ENCODE measurements at regions not wholly inside any gene's neighbourhood (a gene's known extent, or its start where the extent isn't known, plus 50 kb on each side); places are given as distances from the start of the nearest gene placed in this dataset.

DNA sequence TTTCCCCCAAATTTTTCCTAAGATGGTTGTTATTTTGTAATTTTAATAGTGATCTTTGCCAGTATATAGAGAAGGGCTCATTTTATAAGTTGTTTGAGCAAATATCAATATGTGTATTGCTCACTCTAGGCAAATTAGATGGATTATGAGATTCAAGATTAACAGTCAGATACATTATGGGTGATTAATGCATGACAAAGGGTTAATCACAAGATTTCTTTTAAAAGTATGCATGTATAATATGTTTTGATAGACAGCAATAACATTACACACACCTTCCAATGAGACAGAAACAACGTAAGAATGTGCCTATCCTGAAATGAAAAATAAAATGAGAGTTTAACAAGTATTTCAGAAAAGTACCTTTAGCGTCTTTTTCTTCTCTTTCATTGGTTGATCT, 547.6 kb upstream of the AGTR1 start:
- Histone ChIP-seq H3K4me1 (ENCODE audit: insufficient read depth, low read length) (no peaks in the 10 kb centered on the region), H3K4me3 (ENCODE audit: low read length) (no peak overlapping the region), H3K36me3 (ENCODE audit: insufficient read depth, low read length) (no peaks in the 10 kb centered on the region), H3K9me3 (ENCODE audit: control insufficient read depth in 1 of 2, insufficient read depth in 1 of 2, low read length in 2 of 2) (no peaks in the 10 kb centered on the region), H3K27ac (ENCODE audit: low read depth in 1 of 2, low read length in 2 of 2) (no peak overlapping the region), H3K27me3 (ENCODE audit: control insufficient read depth in 1 of 2, insufficient read depth in 2 of 2, low read length in 2 of 2) (no peaks in the 10 kb centered on the region)
- ATAC-seq (ENCODE audit: poor library complexity) (no peak), DNase-seq (no peak)
- Mint-ChIP-seq H3K27me3 (no peaks in the 10 kb centered on the region), H3K27ac (no peak overlapping the region), H3K4me3 (no peak overlapping the region), H3K9me3 (peaks cover 4% of the 10 kb centered on the region), H3K4me1 (ENCODE audit: low read depth) (no peaks in the 10 kb centered on the region), H3K36me3 (ENCODE audit: low read depth) (no peaks in the 10 kb centered on the region)
- POLR2A ChIA-PET, result no interaction called here
- TF ChIP-seq, protein P1, sequence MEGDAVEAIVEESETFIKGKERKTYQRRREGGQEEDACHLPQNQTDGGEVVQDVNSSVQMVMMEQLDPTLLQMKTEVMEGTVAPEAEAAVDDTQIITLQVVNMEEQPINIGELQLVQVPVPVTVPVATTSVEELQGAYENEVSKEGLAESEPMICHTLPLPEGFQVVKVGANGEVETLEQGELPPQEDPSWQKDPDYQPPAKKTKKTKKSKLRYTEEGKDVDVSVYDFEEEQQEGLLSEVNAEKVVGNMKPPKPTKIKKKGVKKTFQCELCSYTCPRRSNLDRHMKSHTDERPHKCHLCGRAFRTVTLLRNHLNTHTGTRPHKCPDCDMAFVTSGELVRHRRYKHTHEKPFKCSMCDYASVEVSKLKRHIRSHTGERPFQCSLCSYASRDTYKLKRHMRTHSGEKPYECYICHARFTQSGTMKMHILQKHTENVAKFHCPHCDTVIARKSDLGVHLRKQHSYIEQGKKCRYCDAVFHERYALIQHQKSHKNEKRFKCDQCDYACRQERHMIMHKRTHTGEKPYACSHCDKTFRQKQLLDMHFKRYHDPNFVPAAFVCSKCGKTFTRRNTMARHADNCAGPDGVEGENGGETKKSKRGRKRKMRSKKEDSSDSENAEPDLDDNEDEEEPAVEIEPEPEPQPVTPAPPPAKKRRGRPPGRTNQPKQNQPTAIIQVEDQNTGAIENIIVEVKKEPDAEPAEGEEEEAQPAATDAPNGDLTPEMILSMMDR (IDR thresholded peaks at IDR 0.05), result no peak
- CTCF ChIA-PET, result no interaction called here
- intact Hi-C loops (cut with DNase I, micrococcal nuclease), result no loop called here

DNA sequence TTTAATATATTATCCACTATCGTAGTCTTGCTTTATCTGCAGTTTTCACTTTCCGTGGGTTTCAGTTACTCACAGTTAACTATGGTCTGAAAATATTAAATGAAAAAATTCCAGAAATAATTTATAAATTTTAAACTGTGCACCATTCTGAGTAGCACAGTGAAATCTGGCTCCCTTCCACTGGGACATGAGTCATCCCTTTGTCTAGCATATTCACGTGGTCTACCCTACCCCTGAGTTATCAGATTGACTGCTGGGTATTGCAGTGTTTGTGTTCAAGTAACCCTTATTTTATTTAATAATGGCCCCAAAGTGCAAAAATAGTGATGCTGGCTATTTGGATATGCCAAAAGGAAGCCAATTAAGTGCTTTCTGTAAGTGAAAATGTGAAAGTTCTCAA, 539.5 kb upstream of the AGTR1 start:
- DNase-seq (no peak), ATAC-seq (ENCODE audit: poor library complexity) (no peak)
- H3K27ac ChIP-seq (ENCODE audit: low read depth in 1 of 2, low read length in 2 of 2), result no peak overlapping the region
- no peaks in the 10 kb centered on the region for H3K4me1 Mint-ChIP-seq (ENCODE audit: low read depth)
- H3K27me3 Mint-ChIP-seq, result no peaks in the 10 kb centered on the region
- H3K9me3 Mint-ChIP-seq, result peaks cover 4% of the 10 kb centered on the region
- H3K4me3 ChIP-seq (ENCODE audit: low read length), result no peak overlapping the region
- no peaks in the 10 kb centered on the region for H3K27me3 ChIP-seq (ENCODE audit: control insufficient read depth in 1 of 2, insufficient read depth in 2 of 2, low read length in 2 of 2)
- H3K36me3 ChIP-seq (ENCODE audit: insufficient read depth, low read length), result no peaks in the 10 kb centered on the region
- ChIA-PET CTCF (no interaction called here), POLR2A (no interaction called here)
- TF ChIP-seq, protein P1 (IDR thresholded peaks at IDR 0.05), result no peak
- H3K27ac Mint-ChIP-seq, result no peak overlapping the region
- H3K4me3 Mint-ChIP-seq, result no peak overlapping the region
- H3K9me3 ChIP-seq (ENCODE audit: control insufficient read depth in 1 of 2, insufficient read depth in 1 of 2, low read length in 2 of 2), result no peaks in the 10 kb centered on the region
- no peaks in the 10 kb centered on the region for H3K36me3 Mint-ChIP-seq (ENCODE audit: low read depth)
- intact Hi-C loops (cut with DNase I, micrococcal nuclease), result no loop called here
- no peaks in the 10 kb centered on the region for H3K4me1 ChIP-seq (ENCODE audit: insufficient read depth, low read length)

DNA sequence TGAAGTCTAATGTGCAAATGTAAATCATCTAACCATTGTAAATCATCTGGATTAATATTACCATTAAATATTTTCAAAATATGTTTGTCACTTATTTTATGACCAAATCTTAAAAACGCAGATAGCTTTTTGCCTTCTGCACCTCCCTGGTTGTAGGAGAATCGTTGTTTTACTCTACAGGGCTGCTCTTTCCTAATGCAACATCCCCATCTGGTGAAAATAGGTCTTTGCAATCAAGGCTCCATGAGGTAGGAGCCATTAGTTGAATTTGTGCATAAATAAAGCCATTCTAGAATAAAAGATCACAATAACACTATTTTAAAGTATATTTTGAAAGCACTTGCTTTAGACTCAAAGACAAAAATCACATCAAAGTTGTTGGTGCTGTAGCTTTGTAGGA, 535.6 kb upstream of the AGTR1 start:
- intact Hi-C loops (cut with DNase I, micrococcal nuclease), result no loop called here
- Mint-ChIP-seq H3K27ac (no peak overlapping the region), H3K4me1 (ENCODE audit: low read depth) (no peaks in the 10 kb centered on the region), H3K4me3 (no peak overlapping the region), H3K9me3 (peaks cover 5% of the 10 kb centered on the region), H3K27me3 (no peaks in the 10 kb centered on the region), H3K36me3 (ENCODE audit: low read depth) (no peaks in the 10 kb centered on the region)
- ATAC-seq (ENCODE audit: poor library complexity) (no peak), DNase-seq (no peak)
- Histone ChIP-seq H3K4me1 (ENCODE audit: insufficient read depth, low read length) (no peaks in the 10 kb centered on the region), H3K4me3 (ENCODE audit: low read length) (no peak overlapping the region), H3K27ac (ENCODE audit: low read depth in 1 of 2, low read length in 2 of 2) (no peak overlapping the region), H3K36me3 (ENCODE audit: insufficient read depth, low read length) (no peaks in the 10 kb centered on the region), H3K9me3 (ENCODE audit: control insufficient read depth in 1 of 2, insufficient read depth in 1 of 2, low read length in 2 of 2) (peaks cover 0 to 3% of the 10 kb centered on the region in 2 experiments), H3K27me3 (ENCODE audit: control insufficient read depth in 1 of 2, insufficient read depth in 2 of 2, low read length in 2 of 2) (no peaks in the 10 kb centered on the region)
- ChIA-PET CTCF (no interaction called here), POLR2A (no interaction called here)
- TF ChIP-seq, protein P1 (IDR thresholded peaks at IDR 0.05), result no peak

Measured in CD4-positive, alpha-beta T cell (primary cell).